Thoracic aorta (tissue), 2 donors: ENCODE measurements at regions not wholly inside any gene's neighbourhood (a gene's known extent, or its start where the extent isn't known, plus 50 kb on each side); places are given as distances from the start of the nearest gene placed in this dataset.

Experiments used
- ATAC-seq: fragments of 150-250 bp; one replicate; pipeline ENCODE4 v1.8.0; 2017; ENCODE audit warnings: low read depth; ENCODE audit not compliant: insufficient number of reproducible peaks, low FRiP score
- DNase-seq: peaks from one replicate; pipeline ENCODE4 v3.0.0-alpha.2; 2020; ENCODE audit warnings: low spot score
- H3K27ac ChIP-seq, 2 donors: fragments of 200-600 bp; sonication (generic); 1 replicate in 1 of 2; 2 replicates in 1 of 2; pipeline ENCODE4 v1.5.1; 2016; ENCODE audit warnings: mild to moderate bottlenecking in 2 of 2, moderate library complexity in 2 of 2
- H3K27me3 ChIP-seq: fragments of 200-600 bp; sonication (generic); replicated peaks from 2 replicates; pipeline ENCODE4 v1.6.0; 2016; ENCODE audit warnings: mild to moderate bottlenecking; ENCODE audit not compliant: insufficient read depth
- H3K36me3 ChIP-seq: fragments of 200-600 bp; sonication (generic); one replicate; pipeline ENCODE4 v1.5.1; 2016
- H3K4me1 ChIP-seq, 2 donors: fragments of 200-600 bp; sonication (generic); 1 replicate in 1 of 2; 2 replicates in 1 of 2; pipeline versions ENCODE4 v1.5.1 to v1.6.0; 2016; ENCODE audit warnings: low read depth in 2 of 2, mild to moderate bottlenecking in 1 of 2; ENCODE audit not compliant: control insufficient read depth in 1 of 2
- H3K4me3 ChIP-seq: fragments of 200-600 bp; sonication (generic); 2 replicates; pipeline ENCODE4 v1.5.1; 2016; ENCODE audit warnings: mild to moderate bottlenecking
- H3K9me3 ChIP-seq: fragments of 200-600 bp; sonication (generic); 2 replicates; pipeline ENCODE4 v1.5.1; 2016
- TF ChIP-seq, protein P1 (sequence below): fragments of 200-600 bp; sonication (generic); IDR thresholded peaks from one replicate; pipeline ENCODE4 v1.5.1; 2019; ENCODE audit warnings: antibody characterized with exemption

DNA sequence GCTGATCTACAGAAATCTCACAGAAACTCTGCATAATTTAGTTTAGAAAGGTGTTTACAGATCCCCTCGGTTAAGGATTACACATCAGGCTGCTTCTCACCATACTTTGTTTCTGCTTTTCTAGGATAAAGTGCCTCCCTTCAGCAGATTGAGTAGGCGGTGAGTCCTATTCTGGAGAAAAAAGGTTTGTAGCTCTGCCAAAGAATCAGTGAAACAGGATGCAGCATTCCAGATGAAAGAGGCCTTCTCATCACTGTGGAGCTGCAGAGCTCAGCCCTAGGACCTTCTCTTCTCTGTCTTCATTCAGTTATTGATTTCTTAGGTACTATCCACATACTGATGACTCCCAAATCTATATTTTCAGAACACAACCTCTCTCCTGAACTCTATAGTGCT, 155.5 kb upstream of the KRR1 start:
- Histone ChIP-seq H3K36me3 (no peaks in the 10 kb centered on the region), H3K27me3 (no peaks in the 10 kb centered on the region), H3K9me3 (no peaks in the 10 kb centered on the region), H3K4me1 (peaks cover 0 to 10% of the 10 kb centered on the region in 2 donors), H3K27ac (no peak overlapping the region), H3K4me3 (no peak overlapping the region)
- DNase-seq (no peak), ATAC-seq (no peak)
- TF ChIP-seq, protein P1, sequence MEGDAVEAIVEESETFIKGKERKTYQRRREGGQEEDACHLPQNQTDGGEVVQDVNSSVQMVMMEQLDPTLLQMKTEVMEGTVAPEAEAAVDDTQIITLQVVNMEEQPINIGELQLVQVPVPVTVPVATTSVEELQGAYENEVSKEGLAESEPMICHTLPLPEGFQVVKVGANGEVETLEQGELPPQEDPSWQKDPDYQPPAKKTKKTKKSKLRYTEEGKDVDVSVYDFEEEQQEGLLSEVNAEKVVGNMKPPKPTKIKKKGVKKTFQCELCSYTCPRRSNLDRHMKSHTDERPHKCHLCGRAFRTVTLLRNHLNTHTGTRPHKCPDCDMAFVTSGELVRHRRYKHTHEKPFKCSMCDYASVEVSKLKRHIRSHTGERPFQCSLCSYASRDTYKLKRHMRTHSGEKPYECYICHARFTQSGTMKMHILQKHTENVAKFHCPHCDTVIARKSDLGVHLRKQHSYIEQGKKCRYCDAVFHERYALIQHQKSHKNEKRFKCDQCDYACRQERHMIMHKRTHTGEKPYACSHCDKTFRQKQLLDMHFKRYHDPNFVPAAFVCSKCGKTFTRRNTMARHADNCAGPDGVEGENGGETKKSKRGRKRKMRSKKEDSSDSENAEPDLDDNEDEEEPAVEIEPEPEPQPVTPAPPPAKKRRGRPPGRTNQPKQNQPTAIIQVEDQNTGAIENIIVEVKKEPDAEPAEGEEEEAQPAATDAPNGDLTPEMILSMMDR: no peak

DNA sequence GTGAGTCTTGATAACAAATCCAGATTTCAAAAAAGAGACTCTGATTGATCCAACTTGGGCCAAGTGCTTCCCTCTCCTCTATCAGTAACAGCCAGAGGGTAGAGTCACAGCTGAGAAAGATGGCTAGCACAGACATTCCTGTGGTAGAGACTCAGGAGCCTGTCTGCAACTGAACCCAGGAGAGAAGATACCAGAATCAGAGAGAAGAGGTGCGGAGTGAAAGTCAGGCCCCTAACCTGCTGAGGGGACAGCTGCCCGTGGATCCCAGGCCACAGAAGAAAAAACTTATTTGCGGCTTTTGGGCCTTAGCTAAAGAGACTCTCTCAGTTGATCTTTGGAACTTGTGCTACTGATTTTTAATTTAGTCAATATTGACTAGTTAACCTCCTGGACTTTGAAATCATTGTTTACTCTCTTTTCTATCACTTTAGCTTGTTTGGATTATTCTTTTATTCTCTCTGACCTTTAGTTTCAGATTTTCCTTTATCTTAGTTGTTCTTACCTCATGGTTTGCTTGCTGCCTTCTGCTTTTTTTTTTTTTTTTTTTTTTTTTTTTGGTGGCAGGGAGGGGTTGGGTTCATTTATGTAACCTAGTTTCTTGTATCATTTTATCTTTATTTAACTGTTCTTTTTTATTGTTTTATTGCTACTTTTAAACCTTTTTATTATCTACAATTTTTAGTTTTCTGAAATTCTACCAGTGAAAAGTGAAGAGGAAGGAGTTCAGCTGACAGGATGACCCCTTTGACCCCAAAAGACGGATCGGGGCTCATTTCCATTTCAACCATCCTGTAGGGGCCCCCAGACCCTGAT, 154.9 kb upstream of the KRR1 start:
- H3K9me3 ChIP-seq: no peaks in the 10 kb centered on the region
- no peaks in the 10 kb centered on the region for H3K36me3 ChIP-seq
- TF ChIP-seq, protein P1: no peak
- H3K27me3 ChIP-seq: no peaks in the 10 kb centered on the region
- H3K4me3 ChIP-seq: no peak overlapping the region
- no peak overlapping the region for H3K27ac ChIP-seq
- DNase-seq: no peak
- no peak for ATAC-seq
- H3K4me1 ChIP-seq: peaks cover 0 to 14% of the 10 kb centered on the region in 2 donors

DNA sequence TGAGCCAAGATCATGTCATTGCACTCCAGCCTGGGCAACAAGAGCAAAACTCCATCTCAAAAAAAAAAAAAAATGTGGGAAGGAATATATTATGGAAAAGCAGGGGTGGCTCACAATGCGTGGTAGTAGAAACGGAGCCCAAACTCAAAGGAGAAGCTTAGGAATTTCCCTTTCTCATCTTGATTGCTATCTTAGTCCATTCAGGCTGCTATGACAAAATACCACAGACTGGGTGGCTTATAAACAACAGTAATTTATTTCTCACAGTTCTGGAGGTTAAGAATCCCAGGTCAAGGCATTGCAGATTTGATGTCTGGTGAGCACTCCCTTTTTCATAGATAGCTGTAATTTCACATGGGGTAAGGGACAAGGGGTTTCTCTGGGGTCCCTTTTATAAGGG, 153.8 kb upstream of the KRR1 start:
- TF ChIP-seq, protein P1: no peak
- no peak for ATAC-seq

DNA sequence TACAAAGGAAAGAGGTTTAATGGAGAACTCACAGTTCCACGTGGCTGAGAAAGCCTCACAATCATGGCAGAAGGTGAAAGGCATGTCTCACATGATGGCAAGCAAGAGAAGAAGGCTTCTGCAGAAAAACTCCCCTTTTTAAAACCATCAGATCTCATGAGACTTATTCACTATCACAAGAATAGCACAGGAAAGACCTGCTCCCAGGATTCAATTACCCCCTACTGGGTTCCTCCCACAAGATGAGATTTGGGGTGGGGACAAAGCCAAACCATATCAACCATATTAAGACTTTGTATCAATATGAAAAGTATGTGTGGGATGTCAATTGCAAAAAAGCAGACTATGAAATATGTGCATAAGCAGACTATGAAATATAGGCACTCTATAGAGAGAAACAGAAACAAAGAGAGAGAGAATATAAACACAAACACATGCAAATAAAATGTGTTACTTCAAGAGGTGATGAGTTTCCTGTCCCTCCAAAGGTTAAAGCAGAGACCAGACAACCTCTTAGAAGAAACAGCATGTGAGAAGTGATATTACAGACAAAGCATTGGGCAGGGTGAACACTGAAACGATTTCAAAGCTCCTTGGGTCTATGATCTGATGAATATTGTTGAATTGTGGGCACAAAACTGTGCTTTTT, 151.2 kb upstream of the KRR1 start:
- Histone ChIP-seq H3K36me3 (no peaks in the 10 kb centered on the region), H3K27ac (no peak overlapping the region), H3K9me3 (no peaks in the 10 kb centered on the region), H3K4me1 (peaks cover 0 to 18% of the 10 kb centered on the region in 2 donors), H3K4me3 (no peak overlapping the region), H3K27me3 (no peaks in the 10 kb centered on the region)
- DNase-seq: no peak
- no peak for ATAC-seq
- TF ChIP-seq, protein P1: no peak

More for the DNA sequence above, 153.8 kb upstream of the KRR1 start:
- no peaks in the 10 kb centered on the region for H3K27me3 ChIP-seq
- H3K4me3 ChIP-seq: no peak overlapping the region
- H3K36me3 ChIP-seq: no peaks in the 10 kb centered on the region
- no peak for DNase-seq
- no peak overlapping the region for H3K27ac ChIP-seq
- no peaks in the 10 kb centered on the region for H3K9me3 ChIP-seq
- H3K4me1 ChIP-seq: peaks cover 0 to 18% of the 10 kb centered on the region in 2 donors

DNA sequence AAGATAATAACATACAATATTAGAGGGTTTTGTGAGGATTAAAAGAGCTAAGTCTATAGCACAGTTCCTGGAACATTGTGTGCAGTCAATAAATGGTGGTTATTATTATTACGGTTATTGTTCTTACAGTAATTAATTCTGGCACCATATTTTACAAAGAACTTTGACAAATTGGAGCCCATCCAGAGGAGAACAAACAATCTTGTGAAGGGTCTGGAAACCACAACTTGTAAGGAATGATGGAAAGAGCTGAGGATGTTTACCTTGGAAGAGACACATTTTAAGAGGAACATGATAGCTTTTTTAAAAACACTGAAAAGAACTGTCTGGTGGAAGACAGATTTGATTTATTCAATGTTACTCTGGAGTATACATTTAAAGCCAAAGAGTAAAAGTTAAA, 150.5 kb upstream of the KRR1 start:
- TF ChIP-seq, protein P1: no peak
- H3K27me3 ChIP-seq: no peaks in the 10 kb centered on the region
- no peaks in the 10 kb centered on the region for H3K36me3 ChIP-seq
- peaks cover 0 to 18% of the 10 kb centered on the region in 2 donors for H3K4me1 ChIP-seq
- H3K9me3 ChIP-seq: no peaks in the 10 kb centered on the region
- no peak overlapping the region for H3K27ac ChIP-seq
- no peak overlapping the region for H3K4me3 ChIP-seq
- DNase-seq (no peak), ATAC-seq (no peak)
